HepG2 (cell line): ENCODE measurements at regions not wholly inside any gene's neighbourhood (a gene's known extent, or its start where the extent isn't known, plus 50 kb on each side); places are given as distances from the start of the nearest gene placed in this dataset.
"Not testable (repeated sequence)": the region's sequence is repeated elsewhere in the genome, so short reads cannot be mapped to it uniquely, and the experiment has no call there.

Experiments
- ATAC-seq: fragments of 200-7000 bp; cut with Tn5 transposase; 3 replicates; pipeline ENCODE4 v1.9.1; 2020; ENCODE audit warnings: mild to moderate bottlenecking, moderate library complexity
- BruUV-seq: library from RNA; stranded (reverse); fragments of 400-500 nt; replicated peaks from 2 replicates; lab custom pipeline; 2021; lab: Mats Ljungman, UMichigan
- CTCF ChIA-PET: fragments of 300-600 bp; formaldehyde crosslinking; extraction: SDS; loops from one replicate; lab custom pipeline; 2021; ENCODE audit warnings: low total read pairs, inconsistent platforms, low intra/inter-chr PET ratio; lab: Yijun Ruan, JAX
- POLR2A ChIA-PET: fragments of 350-600 bp; sonication (Branson Sonifier 250); formaldehyde crosslinking; loops from one replicate; lab custom pipeline; 2020; ENCODE audit warnings: antibody characterized with exemption, inconsistent platforms; lab: Yijun Ruan, JAX
- DNase-seq: peaks from one replicate; pipeline ENCODE4 v3.0.0-alpha.2; 2015; ENCODE audit warnings: low spot score
- FAIRE-seq: peaks from 3 replicates; lab custom pipeline; 2011; peaks lifted over from hg19 to GRCh38; lab: Jason Lieb, UNC
- H2AFZ ChIP-seq: one replicate; pipeline ENCODE4 v1.6.1; 2011; ENCODE audit warnings: low read length, inconsistent platforms
- H3K27ac ChIP-seq: fragments of 300-600 bp; 3 replicates; pipeline ENCODE4 v1.8.0; 2011; ENCODE audit warnings: mixed run types, mild to moderate bottlenecking, mixed read lengths, low read length, inconsistent platforms; ENCODE audit not compliant: insufficient read depth; ENCODE audit errors: extremely low read length
- H3K27me3 ChIP-seq, 2 experiments: fragments of 200-600 bp in 1 of 2; 2 replicates in 1 of 2; 3 replicates in 1 of 2; pipeline versions ENCODE4 v1.6.0 to v1.8.0; 2011; ENCODE audit warnings: low read length in 2 of 2, mild to moderate bottlenecking in 2 of 2, moderate library complexity in 2 of 2, inconsistent platforms in 1 of 2; ENCODE audit not compliant: insufficient read depth in 2 of 2, control insufficient read depth in 1 of 2
- H3K36me3 ChIP-seq, 2 experiments: fragments of 200-600 bp in 1 of 2; replicated peaks in 1 of 2; 2 replicates in 1 of 2; 3 replicates in 1 of 2; pipeline versions ENCODE4 v1.5.1 to v1.8.0; 2011; ENCODE audit warnings: low read length in 2 of 2, inconsistent platforms in 1 of 2; ENCODE audit not compliant: insufficient read depth in 2 of 2, control insufficient read depth in 1 of 2
- H3K4me1 ChIP-seq: 2 replicates; pipeline ENCODE4 v1.5.1; 2012; ENCODE audit warnings: low read length, inconsistent platforms; ENCODE audit not compliant: insufficient read depth
- H3K4me2 ChIP-seq: 2 replicates; pipeline ENCODE4 v1.6.0; 2011; ENCODE audit warnings: low read depth, low read length, inconsistent platforms
- H3K4me3 ChIP-seq, 3 experiments: fragments of 200-600 bp in 1 of 3; sonication (generic), shearing (Covaris generic) in 1 of 3; replicated peaks in 1 of 3; 2 replicates each; pipeline ENCODE4 v1.5.1; 2011 to 2016; ENCODE audit warnings: low read length in 3 of 3, inconsistent platforms in 2 of 3, low read depth in 2 of 3, mild to moderate bottlenecking in 2 of 3, control low read depth in 1 of 3, mixed read lengths in 1 of 3; ENCODE audit not compliant: insufficient read depth in 1 of 3
- H3K79me2 ChIP-seq: one replicate; pipeline ENCODE4 v1.6.1; 2011; ENCODE audit warnings: low read length, inconsistent platforms; ENCODE audit not compliant: insufficient read depth
- H3K9ac ChIP-seq: 2 replicates; pipeline ENCODE4 v1.6.0; 2011; ENCODE audit warnings: mild to moderate bottlenecking, low read depth, low read length, inconsistent platforms; ENCODE audit not compliant: insufficient read depth
- H3K9me3 ChIP-seq: 2 replicates; pipeline ENCODE4 v1.5.1; 2012; ENCODE audit warnings: mild to moderate bottlenecking, low read length
- H4K20me1 ChIP-seq: 2 replicates; pipeline ENCODE4 v1.6.0; 2011; ENCODE audit warnings: inconsistent platforms, mild to moderate bottlenecking, low read length, moderate library complexity; ENCODE audit not compliant: insufficient read depth
- WGBS: methylation state at CpG from one replicate; pipeline ENCODE4 v1.1.6; 2017; ENCODE audit warnings: low lambda C conversion rate; 5-methylcytosine and 5-hydroxymethylcytosine counted together
- in situ Hi-C: cut with HindIII; loops from 2 replicates; pipeline ENCODE4 v1.10.0; 2017; ENCODE audit warnings: low pct_unique_long_range_greater_than_20kb; ENCODE audit not compliant: extremely low pct_ligation_motif_present
- intact Hi-C: fragments of 100-400 bp; cut with micrococcal nuclease; formaldehyde crosslinking; loops from one replicate; pipeline ENCODE4 v1.10.0; 2022; ENCODE audit not compliant: unreplicated experiment

DNA sequence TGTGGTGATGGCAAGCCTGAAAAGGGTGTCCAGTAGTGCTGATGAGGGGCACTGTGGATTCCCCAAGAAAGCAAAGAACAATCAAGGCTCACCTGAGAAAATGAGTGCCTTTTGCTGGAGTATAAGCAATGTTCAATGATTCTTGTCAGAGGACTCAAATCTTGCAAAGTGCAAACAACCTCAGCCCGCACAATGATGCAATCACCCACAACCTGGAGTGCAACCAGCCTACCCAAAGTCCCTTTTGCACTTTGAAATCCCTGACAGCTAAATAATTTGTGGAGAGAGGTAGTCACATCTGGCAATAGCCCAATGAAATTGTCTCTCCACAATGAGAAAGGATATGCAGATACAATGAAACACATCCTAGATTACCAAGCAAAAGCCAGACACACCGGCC is 225.8 kb downstream of the TSPY2 start:
- ATAC-seq, in situ Hi-C loops, CTCF ChIA-PET: not testable (repeated sequence)

DNA sequence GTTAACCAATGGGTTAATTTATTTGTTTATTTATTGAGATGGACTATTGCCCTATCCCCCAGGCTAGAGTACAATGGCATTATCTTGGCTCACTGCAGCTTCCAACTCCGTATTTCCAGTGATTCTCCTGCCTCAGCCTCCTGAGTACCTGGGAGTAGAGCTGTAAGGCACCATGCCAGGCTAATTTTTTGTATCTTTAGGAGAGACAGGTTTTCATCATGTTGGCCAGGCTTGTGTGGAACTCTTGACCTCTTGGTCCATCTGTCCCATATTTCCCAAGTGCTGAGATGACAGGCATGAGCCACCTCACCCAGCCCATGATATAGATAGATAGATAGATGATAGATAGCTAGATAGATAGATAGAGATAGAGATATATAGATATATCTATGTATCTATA is 249.4 kb downstream of the TSPY2 start:
- H3K9ac ChIP-seq, H3K9me3 ChIP-seq, H3K27ac ChIP-seq, DNase-seq, H3K4me3 ChIP-seq, BruUV-seq, POLR2A ChIA-PET, H3K79me2 ChIP-seq, H3K36me3 ChIP-seq, H3K27me3 ChIP-seq, ATAC-seq, in situ Hi-C loops, H3K4me2 ChIP-seq, intact Hi-C loops, CTCF ChIA-PET, H4K20me1 ChIP-seq, H3K4me1 ChIP-seq, FAIRE-seq, H2AFZ ChIP-seq: not testable (repeated sequence)
- WGBS, result 0% methylated on average over 1 of the region's 1 CpG

More for the DNA sequence above, 225.8 kb downstream of the TSPY2 start:
- intact Hi-C loops, H3K36me3 ChIP-seq, H3K4me1 ChIP-seq, H3K4me2 ChIP-seq, H3K9ac ChIP-seq, H3K79me2 ChIP-seq, H3K9me3 ChIP-seq, POLR2A ChIA-PET, BruUV-seq, H3K27me3 ChIP-seq, H3K4me3 ChIP-seq, FAIRE-seq, H3K27ac ChIP-seq, H4K20me1 ChIP-seq, H2AFZ ChIP-seq, DNase-seq: not testable (repeated sequence)
- no CpG with 5 or more reads among the region's 2 CpGs for WGBS

DNA sequence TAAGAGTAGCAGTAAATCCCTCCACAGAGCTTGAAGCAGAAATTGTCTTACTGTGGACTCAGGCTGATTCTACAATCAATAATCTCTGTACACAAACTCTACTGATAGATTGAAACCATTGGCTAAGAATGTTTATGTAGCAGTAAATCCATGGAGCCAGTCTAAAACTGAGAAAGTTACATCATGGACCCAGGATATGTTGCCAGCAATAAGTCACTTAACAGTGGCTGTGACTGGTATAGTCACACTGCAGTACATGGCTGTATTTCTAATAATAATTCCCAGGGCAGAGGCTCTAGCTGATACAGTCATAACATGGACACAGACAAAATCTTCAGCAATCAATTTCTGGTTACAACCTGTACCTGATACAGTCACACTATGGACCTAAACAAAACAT is 262.8 kb downstream of the TSPY2 start:
- BruUV-seq, DNase-seq, FAIRE-seq, H3K4me3 ChIP-seq, in situ Hi-C loops, H3K4me1 ChIP-seq, H3K79me2 ChIP-seq, H3K4me2 ChIP-seq, intact Hi-C loops, H3K27me3 ChIP-seq, H3K27ac ChIP-seq, H2AFZ ChIP-seq, ATAC-seq, H4K20me1 ChIP-seq, H3K9me3 ChIP-seq, H3K36me3 ChIP-seq, CTCF ChIA-PET, POLR2A ChIA-PET, H3K9ac ChIP-seq: not testable (repeated sequence)

DNA sequence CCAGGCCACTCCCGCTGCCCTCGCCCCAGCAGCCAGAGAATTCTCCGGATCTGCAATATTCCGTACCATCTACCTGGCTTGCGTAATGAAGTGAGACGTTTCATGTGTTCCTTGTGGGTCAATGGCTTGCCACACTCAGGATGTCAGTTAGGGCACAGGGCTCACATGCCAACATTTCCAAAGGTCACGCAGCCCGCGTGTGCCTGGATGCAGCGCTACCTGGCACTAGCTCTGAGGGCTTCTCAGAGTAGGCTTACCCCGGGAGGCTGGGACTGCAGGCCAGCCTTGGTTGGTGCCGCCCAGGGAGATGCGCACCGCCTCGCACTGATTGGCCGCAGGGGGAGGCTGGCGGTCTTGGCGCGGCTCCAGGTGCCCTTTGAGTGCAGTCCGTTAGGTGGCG is 274.0 kb downstream of the TSPY2 start:
- POLR2A ChIA-PET, H3K79me2 ChIP-seq, ATAC-seq, FAIRE-seq, H3K36me3 ChIP-seq, H3K27ac ChIP-seq, BruUV-seq, intact Hi-C loops, in situ Hi-C loops, H3K9me3 ChIP-seq, H3K27me3 ChIP-seq, H3K4me3 ChIP-seq, H3K9ac ChIP-seq, H3K4me1 ChIP-seq, CTCF ChIA-PET, DNase-seq, H2AFZ ChIP-seq, H3K4me2 ChIP-seq, H4K20me1 ChIP-seq: not testable (repeated sequence)
- WGBS, result no CpG with 5 or more reads among the region's 21 CpGs
